ENCODE measurements at regions not wholly inside any gene's neighbourhood (a gene's known extent, or its start where the extent isn't known, plus 50 kb on each side); places are given as distances from the start of the nearest gene placed in this dataset.

GRCh38 chr6:55088902-55089301 lies 85.4 kb upstream of the HCRTR2 start:
- TF ChIP-seq, protein P1, sequence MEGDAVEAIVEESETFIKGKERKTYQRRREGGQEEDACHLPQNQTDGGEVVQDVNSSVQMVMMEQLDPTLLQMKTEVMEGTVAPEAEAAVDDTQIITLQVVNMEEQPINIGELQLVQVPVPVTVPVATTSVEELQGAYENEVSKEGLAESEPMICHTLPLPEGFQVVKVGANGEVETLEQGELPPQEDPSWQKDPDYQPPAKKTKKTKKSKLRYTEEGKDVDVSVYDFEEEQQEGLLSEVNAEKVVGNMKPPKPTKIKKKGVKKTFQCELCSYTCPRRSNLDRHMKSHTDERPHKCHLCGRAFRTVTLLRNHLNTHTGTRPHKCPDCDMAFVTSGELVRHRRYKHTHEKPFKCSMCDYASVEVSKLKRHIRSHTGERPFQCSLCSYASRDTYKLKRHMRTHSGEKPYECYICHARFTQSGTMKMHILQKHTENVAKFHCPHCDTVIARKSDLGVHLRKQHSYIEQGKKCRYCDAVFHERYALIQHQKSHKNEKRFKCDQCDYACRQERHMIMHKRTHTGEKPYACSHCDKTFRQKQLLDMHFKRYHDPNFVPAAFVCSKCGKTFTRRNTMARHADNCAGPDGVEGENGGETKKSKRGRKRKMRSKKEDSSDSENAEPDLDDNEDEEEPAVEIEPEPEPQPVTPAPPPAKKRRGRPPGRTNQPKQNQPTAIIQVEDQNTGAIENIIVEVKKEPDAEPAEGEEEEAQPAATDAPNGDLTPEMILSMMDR (IDR thresholded peaks at IDR 0.05): no peak
- TF ChIP-seq POLR2AphosphoS5 (IDR thresholded peaks at IDR 0.05) (no peak), POLR2A (IDR thresholded peaks at IDR 0.05) (no peak)
